ENCODE measurements at regions not wholly inside any gene's neighbourhood (a gene's known extent, or its start where the extent isn't known, plus 50 kb on each side); places are given as distances from the start of the nearest gene placed in this dataset.
"Not testable (repeated sequence)": the region's sequence is repeated elsewhere in the genome, so short reads cannot be mapped to it uniquely, and the experiment has no call there.

DNA sequence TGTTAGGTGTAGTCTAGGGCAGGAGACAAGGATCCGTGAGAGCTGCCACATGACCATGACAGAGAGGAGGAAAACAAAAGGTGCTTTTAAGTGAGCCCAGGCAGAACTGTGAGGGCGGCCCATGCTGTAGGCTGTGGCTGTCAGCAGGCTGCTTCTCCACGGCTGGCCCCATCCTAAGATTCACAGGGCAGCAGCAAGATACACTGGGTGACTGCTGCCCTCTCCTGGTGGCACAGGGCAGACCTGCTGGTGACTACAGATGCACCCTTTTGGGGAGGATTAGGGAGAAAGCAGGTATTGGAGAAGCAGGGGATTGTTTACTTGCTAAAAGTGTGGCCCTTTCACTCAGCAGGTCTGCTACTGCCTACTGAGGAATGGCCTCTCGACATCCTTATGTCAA lies 112.2 kb upstream of the CCZ1B start:
- TF ChIP-seq, protein P1, sequence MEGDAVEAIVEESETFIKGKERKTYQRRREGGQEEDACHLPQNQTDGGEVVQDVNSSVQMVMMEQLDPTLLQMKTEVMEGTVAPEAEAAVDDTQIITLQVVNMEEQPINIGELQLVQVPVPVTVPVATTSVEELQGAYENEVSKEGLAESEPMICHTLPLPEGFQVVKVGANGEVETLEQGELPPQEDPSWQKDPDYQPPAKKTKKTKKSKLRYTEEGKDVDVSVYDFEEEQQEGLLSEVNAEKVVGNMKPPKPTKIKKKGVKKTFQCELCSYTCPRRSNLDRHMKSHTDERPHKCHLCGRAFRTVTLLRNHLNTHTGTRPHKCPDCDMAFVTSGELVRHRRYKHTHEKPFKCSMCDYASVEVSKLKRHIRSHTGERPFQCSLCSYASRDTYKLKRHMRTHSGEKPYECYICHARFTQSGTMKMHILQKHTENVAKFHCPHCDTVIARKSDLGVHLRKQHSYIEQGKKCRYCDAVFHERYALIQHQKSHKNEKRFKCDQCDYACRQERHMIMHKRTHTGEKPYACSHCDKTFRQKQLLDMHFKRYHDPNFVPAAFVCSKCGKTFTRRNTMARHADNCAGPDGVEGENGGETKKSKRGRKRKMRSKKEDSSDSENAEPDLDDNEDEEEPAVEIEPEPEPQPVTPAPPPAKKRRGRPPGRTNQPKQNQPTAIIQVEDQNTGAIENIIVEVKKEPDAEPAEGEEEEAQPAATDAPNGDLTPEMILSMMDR (IDR thresholded peaks at IDR 0.05), result peak; percentile 23 to 57 (median 54)
- TF ChIP-seq POLR2A (IDR thresholded peaks at IDR 0.05), result not testable (repeated sequence)

Data from right lobe of liver (tissue), 4 donors.